Osteoblast (primary cell): ENCODE measurements at regions not wholly inside any gene's neighbourhood (a gene's known extent, or its start where the extent isn't known, plus 50 kb on each side); places are given as distances from the start of the nearest gene placed in this dataset.

Source experiments
- DNase-seq: peaks from one replicate; pipeline ENCODE4 v3.0.0; 2011; ENCODE audit warnings: low spot score, mixed read lengths; ENCODE audit not compliant: insufficient read length; ENCODE audit errors: missing footprints
- H2AFZ ChIP-seq: 2 replicates; pipeline ENCODE4 v1.6.0; 2011; ENCODE audit warnings: mild to moderate bottlenecking, low read length
- H3K27ac ChIP-seq: 2 replicates; pipeline ENCODE4 v1.5.1; 2011; ENCODE audit warnings: mild to moderate bottlenecking, low read depth, low read length, moderate library complexity
- H3K27me3 ChIP-seq: 2 replicates; pipeline ENCODE4 v1.6.0; 2012; ENCODE audit warnings: mild to moderate bottlenecking, control low read depth, inconsistent platforms, low read length, moderate library complexity; ENCODE audit not compliant: insufficient read depth
- H3K36me3 ChIP-seq: 2 replicates; pipeline ENCODE4 v1.5.1; 2011; ENCODE audit warnings: mild to moderate bottlenecking, low read length, control low read depth, moderate library complexity; ENCODE audit not compliant: insufficient read depth
- H3K4me1 ChIP-seq: 2 replicates; pipeline ENCODE4 v1.5.1; 2011; ENCODE audit warnings: mild to moderate bottlenecking, low read length, control low read depth, moderate library complexity; ENCODE audit not compliant: insufficient read depth
- H3K4me2 ChIP-seq: 2 replicates; pipeline ENCODE4 v1.6.0; 2011; ENCODE audit warnings: mild to moderate bottlenecking, low read length; ENCODE audit not compliant: insufficient read depth
- H3K4me3 ChIP-seq: fragments of 200-600 bp; sonication (generic); 3 replicates; pipeline ENCODE4 v1.5.1; 2012; ENCODE audit warnings: mild to moderate bottlenecking, low read length, inconsistent platforms; ENCODE audit not compliant: insufficient read depth
- H3K79me2 ChIP-seq: 2 replicates; pipeline ENCODE4 v1.6.0; 2012; ENCODE audit warnings: mild to moderate bottlenecking, low read length, control low read depth, inconsistent platforms; ENCODE audit not compliant: insufficient read depth
- H3K9me3 ChIP-seq: 2 replicates; pipeline ENCODE4 v1.5.1; 2011; ENCODE audit warnings: low read depth, low read length, control low read depth
- H4K20me1 ChIP-seq: 2 replicates; pipeline ENCODE4 v1.6.0; 2012; ENCODE audit warnings: mild to moderate bottlenecking, low read length, control low read depth; ENCODE audit not compliant: insufficient read depth
- CTCF ChIP-seq: IDR thresholded peaks from 2 replicates; pipeline ENCODE4 v1.5.1; 2011; ENCODE audit warnings: mild to moderate bottlenecking, low read depth, low read length, moderate library complexity; ENCODE audit errors: extremely low read depth

GRCh38 chr10:65394502-65395297 lies 1531.1 kb upstream of the LRRTM3 start:
- no peak overlapping the region for H2AFZ ChIP-seq
- no peaks in the 10 kb centered on the region for H3K79me2 ChIP-seq
- DNase-seq = no peak

GRCh38 chr10:65395631-65396030 lies 1530.2 kb upstream of the LRRTM3 start:
- no peaks in the 10 kb centered on the region for H3K9me3 ChIP-seq
- no peaks in the 10 kb centered on the region for H3K79me2 ChIP-seq
- H3K27ac ChIP-seq = no peak overlapping the region
- no peak overlapping the region for H3K4me2 ChIP-seq
- no peaks in the 10 kb centered on the region for H3K36me3 ChIP-seq
- no peaks in the 10 kb centered on the region for H3K4me1 ChIP-seq
- no peaks in the 10 kb centered on the region for H3K27me3 ChIP-seq
- no peak for TF ChIP-seq CTCF
- no peak for DNase-seq
- no peaks in the 10 kb centered on the region for H4K20me1 ChIP-seq
- no peak overlapping the region for H3K4me3 ChIP-seq
- H2AFZ ChIP-seq = no peak overlapping the region

More at GRCh38 chr10:65394502-65395297, 1531.1 kb upstream of the LRRTM3 start:
- Histone ChIP-seq H3K27me3 (no peaks in the 10 kb centered on the region), H3K9me3 (no peaks in the 10 kb centered on the region), H3K36me3 (no peaks in the 10 kb centered on the region), H4K20me1 (no peaks in the 10 kb centered on the region), H3K4me3 (no peak overlapping the region), H3K27ac (no peak overlapping the region), H3K4me1 (no peaks in the 10 kb centered on the region), H3K4me2 (no peak overlapping the region)
- TF ChIP-seq CTCF = no peak

- no peak overlapping the region for H3K27ac ChIP-seq
- no peaks in the 10 kb centered on the region for H3K79me2 ChIP-seq
- DNase-seq = no peak
- H3K36me3 ChIP-seq = no peaks in the 10 kb centered on the region
- H4K20me1 ChIP-seq = no peaks in the 10 kb centered on the region
- peaks cover 2% of the 10 kb centered on the region for H3K9me3 ChIP-seq
- H3K4me1 ChIP-seq = no peaks in the 10 kb centered on the region
- no peak overlapping the region for H2AFZ ChIP-seq
- H3K27me3 ChIP-seq = no peaks in the 10 kb centered on the region
- H3K4me3 ChIP-seq = no peak overlapping the region
- no peak overlapping the region for H3K4me2 ChIP-seq
- no peak for TF ChIP-seq CTCF
These were observed 1528.8 kb upstream of the LRRTM3 start for GRCh38 chr10:65396997-65397396.

GRCh38 chr10:65408401-65408800 lies 1517.4 kb upstream of the LRRTM3 start:
- no peaks in the 10 kb centered on the region for H3K79me2 ChIP-seq
- no peaks in the 10 kb centered on the region for H3K27me3 ChIP-seq
- H4K20me1 ChIP-seq = no peaks in the 10 kb centered on the region
- H2AFZ ChIP-seq = no peak overlapping the region
- H3K4me2 ChIP-seq = no peak overlapping the region
- no peak overlapping the region for H3K27ac ChIP-seq
- TF ChIP-seq CTCF = no peak
- no peak for DNase-seq
- H3K36me3 ChIP-seq = no peaks in the 10 kb centered on the region
- no peaks in the 10 kb centered on the region for H3K4me1 ChIP-seq
- no peak overlapping the region for H3K4me3 ChIP-seq
- peaks cover 2% of the 10 kb centered on the region for H3K9me3 ChIP-seq
